ENCODE measurements at regions not wholly inside any gene's neighbourhood (a gene's known extent, or its start where the extent isn't known, plus 50 kb on each side); places are given as distances from the start of the nearest gene placed in this dataset.

DNA sequence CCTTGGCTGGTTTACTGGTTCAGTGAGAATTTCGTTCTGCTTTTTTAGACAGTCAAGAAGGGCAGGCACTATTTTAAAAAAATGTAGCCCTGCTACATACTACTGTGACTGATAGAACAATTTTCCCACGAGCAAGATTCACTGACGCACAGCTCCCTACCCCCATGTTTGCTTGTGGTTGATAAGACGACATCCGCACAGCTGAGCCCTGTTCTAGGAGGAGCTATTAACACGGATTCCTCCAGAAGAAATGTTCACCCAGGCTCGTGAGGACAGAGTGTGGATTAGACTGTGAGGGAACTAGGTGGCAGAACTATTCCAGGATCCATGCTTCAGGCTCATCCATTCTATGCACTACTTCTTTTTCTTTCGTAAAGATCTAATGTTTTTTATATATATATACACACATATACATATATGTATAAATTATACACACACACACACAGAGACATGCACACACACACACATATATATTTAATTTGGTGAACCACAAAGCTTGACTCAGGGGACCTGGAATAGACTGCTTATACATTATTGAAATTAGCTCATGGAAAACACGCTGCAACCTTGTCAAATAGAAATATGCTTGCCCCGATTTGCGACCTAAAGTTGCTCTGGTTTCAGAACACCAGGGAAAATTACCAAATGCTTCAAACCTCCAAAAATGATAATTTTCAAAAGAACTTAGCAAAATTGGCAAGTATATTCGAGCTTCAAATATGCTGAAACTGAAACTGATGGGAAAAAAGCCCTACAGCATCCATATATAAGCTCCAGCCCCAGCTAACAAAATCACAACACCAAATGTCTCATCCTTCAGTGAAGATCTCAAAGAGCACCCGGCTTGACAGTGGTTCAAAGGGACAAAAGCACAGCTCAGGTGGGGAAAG is 370.4 kb downstream of the SOCS6 start:
- TF ChIP-seq, protein P1, sequence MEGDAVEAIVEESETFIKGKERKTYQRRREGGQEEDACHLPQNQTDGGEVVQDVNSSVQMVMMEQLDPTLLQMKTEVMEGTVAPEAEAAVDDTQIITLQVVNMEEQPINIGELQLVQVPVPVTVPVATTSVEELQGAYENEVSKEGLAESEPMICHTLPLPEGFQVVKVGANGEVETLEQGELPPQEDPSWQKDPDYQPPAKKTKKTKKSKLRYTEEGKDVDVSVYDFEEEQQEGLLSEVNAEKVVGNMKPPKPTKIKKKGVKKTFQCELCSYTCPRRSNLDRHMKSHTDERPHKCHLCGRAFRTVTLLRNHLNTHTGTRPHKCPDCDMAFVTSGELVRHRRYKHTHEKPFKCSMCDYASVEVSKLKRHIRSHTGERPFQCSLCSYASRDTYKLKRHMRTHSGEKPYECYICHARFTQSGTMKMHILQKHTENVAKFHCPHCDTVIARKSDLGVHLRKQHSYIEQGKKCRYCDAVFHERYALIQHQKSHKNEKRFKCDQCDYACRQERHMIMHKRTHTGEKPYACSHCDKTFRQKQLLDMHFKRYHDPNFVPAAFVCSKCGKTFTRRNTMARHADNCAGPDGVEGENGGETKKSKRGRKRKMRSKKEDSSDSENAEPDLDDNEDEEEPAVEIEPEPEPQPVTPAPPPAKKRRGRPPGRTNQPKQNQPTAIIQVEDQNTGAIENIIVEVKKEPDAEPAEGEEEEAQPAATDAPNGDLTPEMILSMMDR (IDR thresholded peaks at IDR 0.05) = no peak
- TF ChIP-seq EZH2 (IDR thresholded peaks at IDR 0.05) (no peak), EZH2phosphoT487 (IDR thresholded peaks at IDR 0.05) (no peak)
